HG02571 (cell line): ENCODE measurements at regions not wholly inside any gene's neighbourhood (a gene's known extent, or its start where the extent isn't known, plus 50 kb on each side); places are given as distances from the start of the nearest gene placed in this dataset.

ENCODE experiments used
- ATAC-seq: cut with Tn5 transposase; IDR thresholded peaks from one replicate; pipeline ENCODE4 v1.9.1; 2021; ENCODE audit warnings: mild to moderate bottlenecking, moderate library complexity; ENCODE audit not compliant: unreplicated experiment

DNA sequence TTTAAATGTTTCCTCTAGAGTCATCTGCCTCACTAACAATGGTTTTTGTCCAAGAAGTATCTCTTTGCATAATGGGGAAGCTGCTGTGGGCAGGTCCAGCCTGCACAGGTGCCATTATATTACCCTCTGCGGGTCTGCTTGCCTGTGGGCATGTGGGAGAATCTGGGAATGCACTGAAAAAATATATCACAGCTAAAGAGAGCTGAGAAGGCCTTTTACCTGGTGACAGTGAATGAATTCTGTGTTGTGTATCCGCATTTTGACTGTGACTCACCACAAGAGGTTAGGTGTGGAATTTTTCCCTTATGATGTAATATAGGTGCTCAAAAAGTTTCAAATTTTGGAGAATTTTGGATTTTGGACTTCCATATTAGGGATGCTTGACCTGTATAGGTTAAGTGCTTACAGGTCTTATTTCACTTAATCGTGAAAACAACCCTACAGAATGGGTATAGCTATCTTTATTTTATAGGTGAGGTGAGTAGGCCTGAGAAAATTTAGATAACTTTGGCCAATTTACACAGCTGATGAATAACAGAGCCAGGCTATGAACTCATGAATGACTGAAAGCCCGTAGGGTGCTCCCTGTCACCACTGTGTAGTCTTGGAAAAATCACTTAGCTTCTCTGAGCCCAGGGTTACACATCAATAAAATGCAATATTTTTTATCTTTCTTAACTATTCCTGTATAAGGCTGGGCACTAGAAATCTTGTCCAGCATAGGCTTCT lies 198.0 kb upstream of the EPHA5 start:
- ATAC-seq: no peak

DNA sequence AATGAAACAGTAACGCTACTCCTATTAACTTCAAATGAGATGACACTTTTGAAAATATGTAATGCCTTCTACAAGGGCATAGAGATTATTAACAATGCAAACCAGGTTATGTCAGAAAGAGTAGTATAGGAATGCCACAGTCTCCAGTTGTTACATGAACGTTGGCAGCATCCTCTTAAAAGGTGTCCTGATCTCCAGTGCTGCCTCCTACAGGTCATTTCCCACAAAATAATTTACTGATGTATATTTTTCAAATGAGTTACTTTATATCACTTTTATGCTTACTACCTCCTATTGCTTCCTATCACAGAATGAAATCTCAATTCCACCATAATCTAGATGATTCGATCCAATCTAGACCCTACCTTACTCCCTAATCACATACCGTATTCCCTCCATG lies 195.2 kb upstream of the EPHA5 start:
- ATAC-seq: no peak

DNA sequence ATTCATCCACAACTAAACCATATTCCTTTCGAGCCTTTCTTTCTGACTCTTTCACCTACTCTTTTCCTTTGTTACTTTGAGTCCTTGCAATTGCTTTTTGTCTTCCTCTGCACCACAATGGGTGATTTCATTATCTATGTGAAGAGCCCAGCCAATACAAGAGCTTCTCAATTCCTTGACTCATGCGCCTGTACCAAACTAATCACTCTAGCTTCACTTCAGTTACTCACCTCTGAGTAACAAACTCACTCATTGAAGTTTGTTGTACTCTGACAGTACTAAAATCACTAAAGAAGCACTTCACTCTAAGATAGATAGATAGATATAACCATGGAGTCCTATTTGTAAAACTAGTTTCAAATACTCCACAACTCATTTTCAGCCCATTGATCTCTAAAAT lies 191.7 kb upstream of the EPHA5 start:
- no peak for ATAC-seq

DNA sequence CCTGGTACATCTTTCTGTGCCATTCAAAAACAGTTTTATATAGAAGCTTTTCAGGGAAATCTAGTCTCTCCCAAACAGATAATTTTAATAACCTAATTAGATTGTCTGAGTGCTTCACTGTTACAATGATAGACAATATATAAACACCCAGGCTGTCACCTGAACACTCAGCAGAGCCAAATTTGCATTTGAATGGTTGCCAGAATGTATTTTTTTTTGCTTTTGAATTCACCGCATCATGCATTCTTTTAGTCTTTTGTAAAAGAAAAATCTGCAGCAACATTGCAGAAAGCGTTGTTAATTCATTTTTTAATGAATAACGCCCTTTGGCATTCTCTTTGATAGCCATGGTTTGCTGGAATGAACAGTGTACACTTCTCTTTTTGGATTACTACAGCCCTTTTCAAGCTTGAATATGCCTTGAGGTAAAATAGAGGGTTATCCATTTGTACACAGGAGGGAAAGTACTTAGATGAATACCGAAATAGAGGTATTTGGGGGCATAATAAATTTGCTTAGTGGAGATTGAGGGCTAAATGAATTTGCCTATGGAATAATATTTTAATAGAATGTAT lies 175.0 kb upstream of the EPHA5 start:
- no peak for ATAC-seq

DNA sequence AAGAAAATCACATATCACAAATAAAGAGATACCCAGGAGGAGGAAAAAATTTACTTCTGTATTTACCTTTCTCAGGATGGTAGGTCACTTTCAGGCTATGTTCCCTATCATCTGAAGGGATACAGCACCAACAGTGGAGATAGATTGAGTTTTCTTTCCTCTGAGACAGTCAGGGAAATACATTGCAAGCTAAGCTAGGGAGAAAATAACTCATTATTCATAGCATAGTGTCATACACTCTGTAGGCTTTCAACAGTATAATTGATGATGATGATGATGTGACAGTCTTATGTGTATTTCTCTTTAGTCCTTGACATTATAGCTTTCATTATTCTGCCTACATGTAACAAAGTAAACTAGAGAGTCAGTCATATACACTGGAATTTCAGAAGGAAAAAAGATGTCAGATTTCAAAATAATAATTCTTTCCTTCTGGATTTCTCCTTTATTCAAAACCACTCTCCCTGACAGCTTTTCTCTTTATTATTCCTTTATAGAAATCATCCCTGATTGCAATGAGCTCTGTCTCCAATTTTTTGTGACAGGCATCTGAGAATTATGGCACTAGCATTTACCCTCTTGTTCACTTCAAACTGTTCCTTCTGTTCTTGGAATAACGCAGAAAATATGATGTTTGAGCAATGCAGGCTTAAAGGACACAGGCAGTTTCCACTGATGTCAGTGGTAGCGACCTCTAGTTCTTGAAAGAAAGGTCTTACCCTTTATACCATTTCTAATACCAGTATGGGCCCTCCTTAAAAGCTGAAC lies 169.1 kb upstream of the EPHA5 start:
- ATAC-seq: no peak

DNA sequence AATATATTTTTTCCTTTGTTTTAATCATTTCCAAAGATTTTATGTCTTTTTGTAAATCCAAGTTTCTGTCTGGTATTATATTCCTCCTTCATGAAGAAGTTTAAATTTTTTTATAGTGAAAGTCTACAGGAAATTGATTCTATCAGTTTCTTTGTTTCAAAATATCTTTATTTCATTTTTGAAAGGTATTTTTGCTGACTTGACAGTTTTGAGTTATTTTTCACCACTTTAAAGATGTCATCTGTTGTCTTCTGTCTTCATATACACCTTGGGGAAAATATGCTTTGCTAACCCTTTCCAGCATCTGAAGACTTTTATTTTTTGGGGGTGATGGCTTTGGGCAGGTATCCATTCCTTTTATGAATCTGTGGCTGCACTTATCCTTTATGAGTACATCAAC lies 164.4 kb upstream of the EPHA5 start:
- ATAC-seq: no peak

DNA sequence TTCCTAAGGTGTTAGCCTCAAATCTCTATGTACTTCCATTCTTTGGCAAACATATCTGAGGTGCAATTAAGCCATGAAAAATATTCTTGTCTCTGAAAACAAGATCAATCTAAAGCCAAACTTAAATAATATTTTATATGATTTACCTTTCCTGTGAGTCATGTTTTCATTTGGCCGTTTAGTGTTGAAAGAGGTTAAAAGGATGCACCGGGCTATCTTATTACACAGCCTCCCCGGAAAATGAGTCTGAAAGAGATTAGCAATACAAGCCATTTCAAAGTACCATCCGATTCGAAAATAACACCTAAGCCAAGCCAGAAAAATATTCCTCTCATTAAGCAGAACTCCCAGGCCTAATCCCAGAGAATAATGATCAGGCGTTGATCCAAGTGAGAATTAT lies 161.5 kb upstream of the EPHA5 start:
- ATAC-seq: no peak

DNA sequence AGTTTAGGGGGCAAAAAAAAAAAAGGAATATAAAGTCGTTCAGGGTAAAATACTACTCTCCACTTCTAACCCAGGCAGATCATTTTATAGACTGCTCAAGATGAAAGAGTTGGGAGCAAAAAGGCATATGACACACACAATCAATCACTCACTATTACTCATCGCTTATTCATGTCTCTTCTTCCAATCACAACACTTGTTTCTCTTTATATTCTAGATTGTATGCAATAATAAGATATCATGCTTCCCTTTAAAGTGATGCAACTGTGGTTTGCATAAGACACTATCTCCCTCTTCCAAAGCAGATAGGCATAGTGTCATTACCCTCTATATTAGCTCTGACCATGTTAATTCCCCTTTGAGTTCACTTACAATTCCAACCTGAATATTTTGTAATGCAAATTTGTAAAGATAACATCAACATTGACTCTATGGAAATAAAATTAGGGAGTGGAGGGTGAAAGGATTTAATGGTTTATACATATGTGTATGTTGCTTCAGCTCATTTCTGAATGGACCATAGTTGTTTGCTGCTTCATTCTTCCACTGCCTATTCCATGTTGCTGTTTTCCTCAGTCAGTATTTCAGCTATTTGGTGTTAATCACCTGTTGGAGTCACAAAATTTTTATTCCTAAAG lies 154.9 kb upstream of the EPHA5 start:
- ATAC-seq: no peak

DNA sequence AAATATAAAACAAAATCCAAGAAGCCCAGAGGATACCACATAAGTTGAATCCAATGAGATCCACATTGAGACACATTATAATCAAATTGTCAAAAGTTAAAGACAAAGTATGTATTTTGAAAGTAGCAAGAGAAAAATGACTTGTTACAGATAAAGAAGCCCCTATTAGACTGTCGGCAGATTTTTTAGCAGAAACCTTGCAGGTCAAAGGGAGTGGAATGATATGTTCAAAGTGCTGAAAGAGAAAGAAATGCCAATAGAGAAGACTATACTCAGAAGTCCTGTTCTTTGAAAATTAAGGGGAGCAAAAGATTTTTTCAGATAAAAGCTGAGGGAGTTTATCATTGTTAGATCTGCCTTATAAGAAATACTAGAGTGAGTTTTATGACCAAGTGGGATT lies 148.9 kb upstream of the EPHA5 start:
- ATAC-seq: no peak

DNA sequence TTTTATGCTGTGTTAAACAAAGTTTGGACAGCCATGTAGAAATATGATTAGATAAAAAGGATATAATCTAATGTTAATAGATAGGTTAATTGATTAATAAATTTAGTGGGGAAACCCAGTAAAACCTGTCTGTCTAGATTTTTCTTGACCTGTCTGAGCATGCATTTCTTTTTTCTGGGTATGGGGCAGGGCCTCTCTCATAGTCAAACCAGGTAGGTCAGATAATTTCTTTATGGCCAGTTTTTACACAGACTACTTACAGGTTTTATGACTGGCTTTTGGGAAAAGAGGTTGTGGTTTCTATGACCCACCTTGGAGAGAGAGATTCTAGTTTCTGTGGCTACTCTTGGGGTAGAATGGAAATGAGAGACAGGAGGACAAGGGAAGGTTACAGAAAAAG lies 135.6 kb upstream of the EPHA5 start:
- ATAC-seq: no peak

DNA sequence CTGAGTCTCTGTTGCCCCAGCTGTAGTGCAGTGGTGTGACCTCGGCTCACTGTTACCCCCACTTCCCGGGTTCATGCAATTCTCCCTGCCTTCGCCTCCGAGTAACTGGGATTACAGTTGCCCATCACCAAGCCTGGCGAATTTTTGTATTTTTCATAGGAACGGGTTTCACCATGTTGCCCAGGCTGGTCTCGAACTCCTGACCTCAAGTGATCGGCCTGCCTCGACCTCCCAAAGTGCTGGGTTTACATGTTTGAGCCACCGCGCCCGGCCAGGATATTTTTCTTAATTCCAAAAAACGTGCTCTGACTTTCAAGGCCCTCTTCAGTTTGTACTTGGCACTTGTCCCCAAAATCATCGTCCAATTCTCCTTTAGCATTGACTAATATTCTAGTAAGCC lies 129.2 kb upstream of the EPHA5 start:
- ATAC-seq: no peak

DNA sequence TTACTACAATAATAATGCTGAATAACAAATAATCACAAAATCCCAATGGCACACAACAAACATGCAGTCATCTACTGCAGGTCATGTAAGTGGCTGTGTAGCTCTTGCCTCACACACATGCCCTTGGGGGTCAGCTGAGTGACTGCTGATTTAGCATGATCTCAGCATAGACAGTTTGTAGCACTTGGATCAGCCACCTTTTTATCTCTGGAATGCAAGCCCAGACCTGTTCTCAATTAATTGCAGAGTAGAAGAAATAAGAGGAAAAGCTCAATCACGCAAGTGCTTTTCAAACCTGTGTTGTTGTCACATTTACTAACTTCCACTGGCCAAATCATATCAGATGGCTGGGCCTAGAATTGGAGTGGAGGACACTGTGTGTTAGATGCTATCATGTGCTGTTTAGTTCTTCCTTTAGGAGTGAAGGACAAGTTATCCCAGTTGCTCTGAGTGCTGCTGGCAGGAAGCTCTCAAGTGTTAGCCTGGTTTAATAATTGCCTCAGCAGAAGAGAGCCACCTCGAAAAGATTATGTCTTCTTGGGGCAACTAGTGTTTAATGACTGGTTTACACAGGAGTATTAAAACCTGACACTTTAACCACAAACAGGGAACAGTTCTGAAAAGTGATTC lies 128.3 kb upstream of the EPHA5 start:
- no peak for ATAC-seq

DNA sequence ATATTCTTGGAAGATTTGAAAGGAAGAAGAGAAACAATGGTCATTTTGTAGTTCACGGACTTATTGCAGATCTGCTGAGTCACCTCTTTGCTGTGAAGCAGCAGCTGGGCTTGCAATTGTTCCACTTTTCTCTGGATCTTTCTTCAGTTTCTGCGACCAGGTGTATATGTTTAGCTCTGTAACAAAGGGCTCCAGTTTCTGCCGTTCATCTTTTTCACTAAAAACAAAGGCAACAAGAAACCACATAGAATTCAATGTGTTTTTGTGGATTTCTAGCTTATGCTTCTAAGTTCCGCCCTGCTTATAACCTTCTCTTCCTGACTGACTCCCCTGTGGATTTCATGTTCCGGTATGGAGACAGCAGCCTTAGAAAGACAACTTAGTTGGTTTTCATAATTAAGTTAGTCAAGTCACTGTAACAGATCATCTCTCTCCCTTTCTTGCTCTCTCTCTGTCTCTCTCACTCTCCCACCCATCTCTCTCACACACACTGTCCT lies 121.6 kb upstream of the EPHA5 start:
- no peak for ATAC-seq

DNA sequence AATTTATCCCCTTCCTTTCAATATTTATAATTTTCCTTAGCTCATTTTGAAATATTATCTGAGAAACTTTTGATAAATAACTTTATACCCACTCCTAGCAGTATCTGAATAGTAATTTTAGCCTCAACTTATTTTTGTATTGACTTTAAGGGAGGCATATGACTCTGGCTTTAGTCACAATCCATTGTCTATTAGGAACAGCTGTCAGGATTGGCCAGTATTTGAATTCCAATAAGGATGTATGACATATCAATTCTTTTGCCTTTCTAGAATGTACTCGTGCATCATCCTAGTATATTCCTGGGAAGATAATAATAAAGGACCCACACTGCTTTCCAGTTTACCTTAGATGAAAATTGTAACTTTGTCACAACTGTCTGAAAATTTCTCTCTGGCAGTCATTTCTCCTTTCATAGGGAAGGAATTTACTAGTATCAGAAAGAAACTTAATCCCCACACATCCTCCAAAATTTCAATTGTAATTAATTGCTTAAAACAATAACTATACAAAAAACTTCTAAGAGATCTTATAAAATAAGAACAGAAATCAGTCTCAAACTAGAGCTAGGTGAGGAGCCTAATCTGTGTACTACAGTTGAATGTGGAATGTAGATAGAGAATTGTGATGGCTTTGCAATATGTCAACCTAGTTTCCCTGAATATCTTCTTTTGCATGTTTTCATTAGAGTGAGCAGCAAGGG lies 121.0 kb upstream of the EPHA5 start:
- no peak for ATAC-seq

DNA sequence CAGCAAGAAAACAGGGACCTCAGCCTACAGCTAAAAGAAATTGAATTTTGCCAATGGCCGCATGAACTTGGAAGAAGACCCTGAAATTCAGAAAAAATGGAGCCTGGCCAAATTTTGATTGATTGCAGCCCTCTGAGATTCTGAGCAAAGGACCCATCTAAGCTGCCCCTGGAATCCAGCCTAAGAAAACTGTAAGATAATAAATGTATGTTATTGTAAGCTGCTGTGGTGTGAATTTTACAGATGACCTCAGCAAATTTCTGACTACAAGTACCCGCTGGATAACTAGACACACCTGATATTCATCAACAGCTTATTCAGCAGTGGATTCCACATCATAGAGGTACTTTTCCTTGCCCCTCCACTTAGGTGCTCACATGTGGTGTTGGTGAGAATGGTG lies 119.5 kb upstream of the EPHA5 start:
- ATAC-seq: no peak

DNA sequence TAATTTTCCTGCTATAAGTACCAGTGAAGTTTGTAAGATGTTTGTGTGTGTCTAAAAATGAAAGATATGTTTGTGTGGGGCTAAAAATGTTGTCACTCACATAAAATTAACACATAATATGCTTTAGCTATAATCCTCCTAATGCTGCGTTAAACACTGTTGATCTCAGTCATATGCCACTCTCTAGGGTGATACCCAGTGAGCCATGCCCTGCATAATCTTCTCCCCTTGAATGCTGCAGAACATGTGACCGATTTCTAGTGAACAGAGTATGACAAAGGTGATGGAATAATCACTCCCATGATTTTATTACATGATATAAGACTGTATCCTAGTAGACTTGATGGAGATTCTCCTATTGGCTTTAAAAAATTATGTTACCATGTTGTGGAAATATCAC lies 119.1 kb upstream of the EPHA5 start:
- ATAC-seq: no peak

DNA sequence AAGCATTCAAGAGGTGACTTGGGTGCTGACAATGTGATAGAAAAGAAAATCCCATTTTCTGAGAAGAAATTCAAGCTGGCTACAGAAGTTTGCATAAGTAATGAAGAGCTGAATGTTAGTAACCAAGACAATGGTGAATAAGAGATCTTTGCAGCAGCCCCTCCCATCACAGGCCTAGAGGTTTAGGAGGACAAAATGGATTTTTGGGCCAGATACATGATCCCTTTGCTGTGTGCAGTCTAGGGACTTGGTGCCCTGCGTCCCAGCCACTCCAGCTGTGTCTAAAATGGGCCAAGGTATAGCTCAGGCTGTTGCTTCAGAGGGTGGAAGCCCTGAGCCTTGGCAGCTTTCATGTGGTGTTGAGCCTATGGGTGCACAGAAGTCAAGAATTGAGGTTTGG lies 107.0 kb upstream of the EPHA5 start:
- ATAC-seq: no peak

DNA sequence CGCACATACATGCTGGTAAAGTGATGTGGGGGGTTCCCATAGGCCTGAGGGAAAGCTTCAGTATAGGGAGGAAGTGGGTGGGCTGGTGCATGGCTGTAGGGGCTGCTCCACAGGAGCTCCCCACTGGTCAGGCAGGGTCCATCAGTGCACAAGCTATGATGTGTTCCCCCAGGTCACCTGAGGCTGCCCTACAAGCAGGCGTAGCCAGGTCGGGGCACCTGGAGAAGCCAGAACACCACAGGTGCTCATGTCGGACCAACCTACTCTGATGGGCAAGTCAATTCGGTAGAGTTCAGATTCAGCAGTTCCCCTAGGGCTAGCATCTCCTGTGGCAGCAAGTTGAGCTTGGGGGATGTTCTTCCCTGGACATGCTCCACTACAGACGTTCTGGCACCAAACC lies 103.3 kb upstream of the EPHA5 start:
- no peak for ATAC-seq

DNA sequence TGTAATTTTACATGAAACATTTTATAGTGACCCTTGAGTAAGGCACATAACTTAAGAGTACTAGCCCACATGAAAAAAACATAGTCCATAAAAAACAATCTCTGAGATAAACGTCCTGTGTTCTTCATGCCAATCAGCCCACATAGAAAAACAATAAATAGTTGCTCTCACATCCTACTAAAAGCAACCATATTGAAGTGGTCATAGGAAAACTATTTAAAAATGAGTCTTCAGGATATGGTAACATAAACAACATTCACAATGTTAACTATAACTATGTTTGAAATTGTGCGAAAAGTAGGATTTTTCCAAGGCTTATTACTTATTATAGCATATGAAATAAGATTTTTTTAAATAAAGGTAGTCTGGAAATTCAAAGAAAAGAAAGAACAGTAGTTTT lies 77.1 kb upstream of the EPHA5 start:
- ATAC-seq: no peak

DNA sequence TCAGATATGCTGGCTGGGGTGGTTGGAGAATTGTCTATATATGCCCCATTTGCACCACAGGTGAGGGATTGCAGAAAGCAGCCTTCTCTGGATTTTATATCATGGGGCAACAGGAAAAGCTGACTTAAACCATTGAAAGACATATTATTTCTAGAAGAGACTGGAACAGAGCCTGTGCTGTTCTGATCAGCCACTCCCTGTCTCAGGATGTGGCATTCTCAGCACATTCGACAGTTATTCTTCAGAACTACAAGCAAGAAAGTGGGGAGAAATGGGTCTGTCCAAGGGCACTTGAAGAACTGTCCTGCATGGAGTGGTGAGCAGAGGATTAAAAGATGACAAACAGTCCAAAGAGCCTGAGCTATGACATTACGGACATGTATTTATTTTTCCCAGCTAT lies 67.8 kb upstream of the EPHA5 start:
- no peak for ATAC-seq

DNA sequence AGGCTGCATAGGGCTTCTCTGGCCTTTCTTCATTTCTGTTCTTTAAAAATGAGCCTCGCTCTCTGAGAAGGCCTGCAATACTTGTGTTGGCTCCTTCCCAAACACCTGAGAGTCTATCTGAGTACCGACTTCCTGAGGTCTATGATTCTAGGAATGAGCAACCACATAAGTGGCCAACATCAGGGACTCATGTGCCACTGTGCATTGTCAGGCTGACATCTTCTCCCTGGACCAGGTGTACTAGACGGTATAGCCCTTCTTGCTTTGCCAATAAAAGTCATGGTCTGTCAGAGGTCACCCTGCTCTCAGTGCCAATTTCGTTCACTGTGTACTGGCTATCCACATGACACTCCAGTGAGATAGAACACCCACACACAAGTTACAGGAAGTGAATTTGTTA lies 67.4 kb upstream of the EPHA5 start:
- ATAC-seq: no peak
